ENCODE measurements at regions not wholly inside any gene's neighbourhood (a gene's known extent, or its start where the extent isn't known, plus 50 kb on each side); places are given as distances from the start of the nearest gene placed in this dataset.
A peak's percentile ranks its signal among the peaks of the same experiment; 100 is the strongest.

DNA sequence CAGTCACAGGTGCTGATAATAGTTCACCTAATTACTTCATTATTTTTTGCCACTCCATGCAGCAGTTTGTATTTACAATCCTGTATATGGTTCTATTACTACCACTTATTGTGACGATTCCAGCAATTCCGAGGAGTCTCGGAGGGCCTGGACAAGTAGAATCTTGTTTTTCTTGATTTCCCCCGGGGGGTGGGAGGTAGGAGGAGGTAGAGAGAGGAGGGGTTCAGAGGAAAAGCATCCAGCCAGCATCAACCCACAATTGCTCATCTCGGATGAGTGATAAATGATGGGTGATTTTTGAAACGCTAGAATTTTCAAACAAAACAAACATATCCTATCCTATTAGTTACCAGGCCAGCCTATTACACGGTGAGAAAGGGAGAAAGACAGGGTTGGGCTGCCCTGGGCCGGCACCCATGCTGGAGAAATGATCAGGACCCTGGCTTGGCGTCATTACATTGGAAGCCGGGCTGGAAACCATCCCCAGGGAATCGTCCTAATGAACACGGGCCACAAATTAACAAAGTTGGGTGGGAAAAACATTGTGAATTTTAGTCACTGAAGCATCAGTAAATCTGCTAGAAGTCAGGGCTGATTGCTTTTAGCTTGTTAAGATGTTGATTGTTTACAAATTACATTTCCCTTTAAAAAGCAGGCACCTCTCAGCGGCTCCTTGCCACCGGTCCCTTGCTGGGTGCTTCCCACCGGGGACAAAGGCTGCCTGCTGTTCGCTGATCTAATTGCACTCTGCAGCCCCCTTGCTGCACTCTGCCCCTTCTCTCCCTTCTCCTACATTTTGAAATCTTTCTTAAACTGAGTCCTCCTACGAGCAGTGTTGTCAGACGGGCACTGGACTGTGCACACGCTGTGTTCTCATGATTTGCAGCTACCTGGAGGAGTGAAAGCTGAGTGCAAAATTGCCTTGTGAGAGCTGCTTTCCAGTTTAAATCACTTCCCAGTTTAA is 95.5 kb downstream of the FAM204A start:
- Histone ChIP-seq H3K27ac (replicated peaks) (no peak overlapping the region), H3K4me3 (replicated peaks; ENCODE audit: insufficient read depth, low read length) (no peak overlapping the region), H3K27me3 (ENCODE audit: insufficient read depth, poor library complexity, severe bottlenecking) (peaks cover 32% of the 10 kb centered on the region)
- DNase-seq (ENCODE audit: low read depth in 1 of 2, low spot score in 1 of 2) = no peak
- TF ChIP-seq SPI1 (IDR thresholded peaks at IDR 0.05; ENCODE audit: borderline replicate concordance, low read depth) = no peak
- TF ChIP-seq, protein P1, sequence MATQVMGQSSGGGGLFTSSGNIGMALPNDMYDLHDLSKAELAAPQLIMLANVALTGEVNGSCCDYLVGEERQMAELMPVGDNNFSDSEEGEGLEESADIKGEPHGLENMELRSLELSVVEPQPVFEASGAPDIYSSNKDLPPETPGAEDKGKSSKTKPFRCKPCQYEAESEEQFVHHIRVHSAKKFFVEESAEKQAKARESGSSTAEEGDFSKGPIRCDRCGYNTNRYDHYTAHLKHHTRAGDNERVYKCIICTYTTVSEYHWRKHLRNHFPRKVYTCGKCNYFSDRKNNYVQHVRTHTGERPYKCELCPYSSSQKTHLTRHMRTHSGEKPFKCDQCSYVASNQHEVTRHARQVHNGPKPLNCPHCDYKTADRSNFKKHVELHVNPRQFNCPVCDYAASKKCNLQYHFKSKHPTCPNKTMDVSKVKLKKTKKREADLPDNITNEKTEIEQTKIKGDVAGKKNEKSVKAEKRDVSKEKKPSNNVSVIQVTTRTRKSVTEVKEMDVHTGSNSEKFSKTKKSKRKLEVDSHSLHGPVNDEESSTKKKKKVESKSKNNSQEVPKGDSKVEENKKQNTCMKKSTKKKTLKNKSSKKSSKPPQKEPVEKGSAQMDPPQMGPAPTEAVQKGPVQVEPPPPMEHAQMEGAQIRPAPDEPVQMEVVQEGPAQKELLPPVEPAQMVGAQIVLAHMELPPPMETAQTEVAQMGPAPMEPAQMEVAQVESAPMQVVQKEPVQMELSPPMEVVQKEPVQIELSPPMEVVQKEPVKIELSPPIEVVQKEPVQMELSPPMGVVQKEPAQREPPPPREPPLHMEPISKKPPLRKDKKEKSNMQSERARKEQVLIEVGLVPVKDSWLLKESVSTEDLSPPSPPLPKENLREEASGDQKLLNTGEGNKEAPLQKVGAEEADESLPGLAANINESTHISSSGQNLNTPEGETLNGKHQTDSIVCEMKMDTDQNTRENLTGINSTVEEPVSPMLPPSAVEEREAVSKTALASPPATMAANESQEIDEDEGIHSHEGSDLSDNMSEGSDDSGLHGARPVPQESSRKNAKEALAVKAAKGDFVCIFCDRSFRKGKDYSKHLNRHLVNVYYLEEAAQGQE (IDR thresholded peaks at IDR 0.05; ENCODE audit: insufficient replicate concordance, low read depth) = no peak
- TF ChIP-seq GABPA (IDR thresholded peaks at IDR 0.05; ENCODE audit: low read depth) = no peak
- TF ChIP-seq, protein P2, sequence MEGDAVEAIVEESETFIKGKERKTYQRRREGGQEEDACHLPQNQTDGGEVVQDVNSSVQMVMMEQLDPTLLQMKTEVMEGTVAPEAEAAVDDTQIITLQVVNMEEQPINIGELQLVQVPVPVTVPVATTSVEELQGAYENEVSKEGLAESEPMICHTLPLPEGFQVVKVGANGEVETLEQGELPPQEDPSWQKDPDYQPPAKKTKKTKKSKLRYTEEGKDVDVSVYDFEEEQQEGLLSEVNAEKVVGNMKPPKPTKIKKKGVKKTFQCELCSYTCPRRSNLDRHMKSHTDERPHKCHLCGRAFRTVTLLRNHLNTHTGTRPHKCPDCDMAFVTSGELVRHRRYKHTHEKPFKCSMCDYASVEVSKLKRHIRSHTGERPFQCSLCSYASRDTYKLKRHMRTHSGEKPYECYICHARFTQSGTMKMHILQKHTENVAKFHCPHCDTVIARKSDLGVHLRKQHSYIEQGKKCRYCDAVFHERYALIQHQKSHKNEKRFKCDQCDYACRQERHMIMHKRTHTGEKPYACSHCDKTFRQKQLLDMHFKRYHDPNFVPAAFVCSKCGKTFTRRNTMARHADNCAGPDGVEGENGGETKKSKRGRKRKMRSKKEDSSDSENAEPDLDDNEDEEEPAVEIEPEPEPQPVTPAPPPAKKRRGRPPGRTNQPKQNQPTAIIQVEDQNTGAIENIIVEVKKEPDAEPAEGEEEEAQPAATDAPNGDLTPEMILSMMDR (IDR thresholded peaks at IDR 0.05; ENCODE audit: insufficient read depth, low read length) = no peak
- no peak for TF ChIP-seq POLR2AphosphoS5 (IDR thresholded peaks at IDR 0.05; ENCODE audit: low read depth)

DNA sequence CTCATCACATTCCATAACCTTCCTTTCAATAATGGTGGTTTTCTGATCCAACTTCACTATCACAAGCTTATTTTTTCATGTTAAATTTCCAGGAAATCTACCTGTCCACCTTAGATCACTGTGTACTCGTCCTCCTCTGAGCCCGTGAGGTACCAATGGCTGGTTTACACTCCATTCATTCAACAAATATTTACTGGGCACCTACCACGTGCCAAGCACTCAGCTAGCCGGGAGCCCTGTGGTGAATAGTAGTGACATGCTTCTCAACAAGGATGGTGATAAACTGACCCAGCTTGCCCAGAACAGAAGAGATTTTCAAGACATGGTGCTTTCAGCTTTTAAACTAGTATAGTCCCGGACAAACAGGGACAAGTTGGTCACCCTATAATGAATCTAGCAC is 98.2 kb downstream of the FAM204A start:
- TF ChIP-seq POLR2AphosphoS5 (IDR thresholded peaks at IDR 0.05; ENCODE audit: low read depth) = no peak
- TF ChIP-seq, protein P2 (IDR thresholded peaks at IDR 0.05; ENCODE audit: insufficient read depth, low read length) = no peak
- TF ChIP-seq, protein P1 (IDR thresholded peaks at IDR 0.05; ENCODE audit: insufficient replicate concordance, low read depth) = no peak
- TF ChIP-seq SPI1 (IDR thresholded peaks at IDR 0.05; ENCODE audit: borderline replicate concordance, low read depth) = no peak
- no peak for TF ChIP-seq GABPA (IDR thresholded peaks at IDR 0.05; ENCODE audit: low read depth)
- H3K4me3 ChIP-seq (replicated peaks; ENCODE audit: insufficient read depth, low read length) = no peak overlapping the region
- H3K27me3 ChIP-seq (ENCODE audit: insufficient read depth, poor library complexity, severe bottlenecking) = peaks cover 39% of the 10 kb centered on the region
- H3K27ac ChIP-seq (replicated peaks) = no peak overlapping the region
- DNase-seq (ENCODE audit: low read depth in 1 of 2, low spot score in 1 of 2) = no peak

DNA sequence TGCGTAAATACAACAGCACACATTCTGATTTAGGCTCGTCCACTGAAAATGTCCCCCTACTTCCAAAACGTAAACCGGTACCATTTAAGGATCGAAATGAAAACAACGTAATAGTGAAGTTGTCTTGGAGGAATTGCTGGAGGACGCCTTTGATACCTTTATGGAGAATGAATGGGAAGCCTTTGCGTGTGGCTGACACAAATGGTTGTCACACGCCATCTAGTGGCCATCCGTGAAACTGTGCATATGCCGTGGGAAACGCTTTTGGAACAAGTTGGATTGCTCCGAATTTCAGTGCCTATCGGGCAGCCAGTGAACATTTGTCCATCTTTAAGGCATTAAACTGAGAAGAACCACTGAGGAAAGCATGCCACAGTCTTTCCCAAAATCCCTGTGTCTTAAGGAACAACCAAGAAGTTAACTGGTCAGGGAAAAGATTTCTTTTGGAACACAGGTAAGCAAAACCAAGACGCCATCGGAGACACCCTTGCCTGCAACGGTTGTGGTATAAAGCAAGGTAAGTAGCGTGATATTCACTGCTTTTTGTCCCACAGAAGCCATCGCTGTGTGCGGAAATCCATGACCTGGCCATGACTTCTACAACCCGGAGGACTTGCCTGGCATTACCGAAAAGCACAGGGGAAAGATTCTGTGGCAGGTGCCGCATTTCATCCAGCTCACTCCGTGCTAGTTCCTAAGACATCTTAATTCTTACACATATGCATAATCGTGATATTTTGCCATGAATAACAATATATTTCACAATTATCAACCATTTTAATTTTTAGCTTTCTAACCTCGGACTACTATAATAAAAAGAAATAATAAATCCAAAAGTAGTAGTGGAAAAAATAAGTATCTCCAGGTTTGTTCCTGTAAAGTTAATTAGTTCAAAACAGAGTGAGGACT is 100.6 kb downstream of the FAM204A start:
- Histone ChIP-seq H3K27ac (replicated peaks) (no peak overlapping the region), H3K27me3 (ENCODE audit: insufficient read depth, poor library complexity, severe bottlenecking) (peaks cover 26% of the 10 kb centered on the region), H3K4me3 (replicated peaks; ENCODE audit: insufficient read depth, low read length) (no peak overlapping the region)
- DNase-seq (ENCODE audit: low read depth in 1 of 2, low spot score in 1 of 2) = peak; percentile 24 to 56
- TF ChIP-seq, protein P1 (IDR thresholded peaks at IDR 0.05; ENCODE audit: insufficient replicate concordance, low read depth) = no peak
- TF ChIP-seq, protein P2 (IDR thresholded peaks at IDR 0.05; ENCODE audit: insufficient read depth, low read length) = peak; percentile 81
- TF ChIP-seq POLR2AphosphoS5 (IDR thresholded peaks at IDR 0.05; ENCODE audit: low read depth) (no peak), SPI1 (IDR thresholded peaks at IDR 0.05; ENCODE audit: borderline replicate concordance, low read depth) (no peak), GABPA (IDR thresholded peaks at IDR 0.05; ENCODE audit: low read depth) (no peak)

Measured in HL-60 (cell line).